ENCODE measurements at regions not wholly inside any gene's neighbourhood (a gene's known extent, or its start where the extent isn't known, plus 50 kb on each side); places are given as distances from the start of the nearest gene placed in this dataset.

- TF ChIP-seq, protein P1, sequence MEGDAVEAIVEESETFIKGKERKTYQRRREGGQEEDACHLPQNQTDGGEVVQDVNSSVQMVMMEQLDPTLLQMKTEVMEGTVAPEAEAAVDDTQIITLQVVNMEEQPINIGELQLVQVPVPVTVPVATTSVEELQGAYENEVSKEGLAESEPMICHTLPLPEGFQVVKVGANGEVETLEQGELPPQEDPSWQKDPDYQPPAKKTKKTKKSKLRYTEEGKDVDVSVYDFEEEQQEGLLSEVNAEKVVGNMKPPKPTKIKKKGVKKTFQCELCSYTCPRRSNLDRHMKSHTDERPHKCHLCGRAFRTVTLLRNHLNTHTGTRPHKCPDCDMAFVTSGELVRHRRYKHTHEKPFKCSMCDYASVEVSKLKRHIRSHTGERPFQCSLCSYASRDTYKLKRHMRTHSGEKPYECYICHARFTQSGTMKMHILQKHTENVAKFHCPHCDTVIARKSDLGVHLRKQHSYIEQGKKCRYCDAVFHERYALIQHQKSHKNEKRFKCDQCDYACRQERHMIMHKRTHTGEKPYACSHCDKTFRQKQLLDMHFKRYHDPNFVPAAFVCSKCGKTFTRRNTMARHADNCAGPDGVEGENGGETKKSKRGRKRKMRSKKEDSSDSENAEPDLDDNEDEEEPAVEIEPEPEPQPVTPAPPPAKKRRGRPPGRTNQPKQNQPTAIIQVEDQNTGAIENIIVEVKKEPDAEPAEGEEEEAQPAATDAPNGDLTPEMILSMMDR (IDR thresholded peaks at IDR 0.05; ENCODE audit: low read depth, low read length, missing input control), result no peak
- TF ChIP-seq SP1 (IDR thresholded peaks at IDR 0.05) (no peak), MAX (IDR thresholded peaks at IDR 0.05) (no peak), TAF1 (conservative IDR thresholded peaks at IDR 0.05) (no peak), NR2F2 (IDR thresholded peaks at IDR 0.05) (no peak), RAD21 (IDR thresholded peaks at IDR 0.05) (no peak), YY1 (IDR thresholded peaks at IDR 0.05) (no peak), EGR1 (IDR thresholded peaks at IDR 0.05; ENCODE audit: low read depth in 2 of 2) (no peak), JUND (IDR thresholded peaks at IDR 0.05) (no peak)
- TF ChIP-seq, protein P2, sequence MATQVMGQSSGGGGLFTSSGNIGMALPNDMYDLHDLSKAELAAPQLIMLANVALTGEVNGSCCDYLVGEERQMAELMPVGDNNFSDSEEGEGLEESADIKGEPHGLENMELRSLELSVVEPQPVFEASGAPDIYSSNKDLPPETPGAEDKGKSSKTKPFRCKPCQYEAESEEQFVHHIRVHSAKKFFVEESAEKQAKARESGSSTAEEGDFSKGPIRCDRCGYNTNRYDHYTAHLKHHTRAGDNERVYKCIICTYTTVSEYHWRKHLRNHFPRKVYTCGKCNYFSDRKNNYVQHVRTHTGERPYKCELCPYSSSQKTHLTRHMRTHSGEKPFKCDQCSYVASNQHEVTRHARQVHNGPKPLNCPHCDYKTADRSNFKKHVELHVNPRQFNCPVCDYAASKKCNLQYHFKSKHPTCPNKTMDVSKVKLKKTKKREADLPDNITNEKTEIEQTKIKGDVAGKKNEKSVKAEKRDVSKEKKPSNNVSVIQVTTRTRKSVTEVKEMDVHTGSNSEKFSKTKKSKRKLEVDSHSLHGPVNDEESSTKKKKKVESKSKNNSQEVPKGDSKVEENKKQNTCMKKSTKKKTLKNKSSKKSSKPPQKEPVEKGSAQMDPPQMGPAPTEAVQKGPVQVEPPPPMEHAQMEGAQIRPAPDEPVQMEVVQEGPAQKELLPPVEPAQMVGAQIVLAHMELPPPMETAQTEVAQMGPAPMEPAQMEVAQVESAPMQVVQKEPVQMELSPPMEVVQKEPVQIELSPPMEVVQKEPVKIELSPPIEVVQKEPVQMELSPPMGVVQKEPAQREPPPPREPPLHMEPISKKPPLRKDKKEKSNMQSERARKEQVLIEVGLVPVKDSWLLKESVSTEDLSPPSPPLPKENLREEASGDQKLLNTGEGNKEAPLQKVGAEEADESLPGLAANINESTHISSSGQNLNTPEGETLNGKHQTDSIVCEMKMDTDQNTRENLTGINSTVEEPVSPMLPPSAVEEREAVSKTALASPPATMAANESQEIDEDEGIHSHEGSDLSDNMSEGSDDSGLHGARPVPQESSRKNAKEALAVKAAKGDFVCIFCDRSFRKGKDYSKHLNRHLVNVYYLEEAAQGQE (IDR thresholded peaks at IDR 0.05), result no peak
- TF ChIP-seq, protein P3, sequence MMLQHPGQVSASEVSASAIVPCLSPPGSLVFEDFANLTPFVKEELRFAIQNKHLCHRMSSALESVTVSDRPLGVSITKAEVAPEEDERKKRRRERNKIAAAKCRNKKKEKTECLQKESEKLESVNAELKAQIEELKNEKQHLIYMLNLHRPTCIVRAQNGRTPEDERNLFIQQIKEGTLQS (IDR thresholded peaks at IDR 0.05), result no peak
- TF ChIP-seq, protein P4, sequence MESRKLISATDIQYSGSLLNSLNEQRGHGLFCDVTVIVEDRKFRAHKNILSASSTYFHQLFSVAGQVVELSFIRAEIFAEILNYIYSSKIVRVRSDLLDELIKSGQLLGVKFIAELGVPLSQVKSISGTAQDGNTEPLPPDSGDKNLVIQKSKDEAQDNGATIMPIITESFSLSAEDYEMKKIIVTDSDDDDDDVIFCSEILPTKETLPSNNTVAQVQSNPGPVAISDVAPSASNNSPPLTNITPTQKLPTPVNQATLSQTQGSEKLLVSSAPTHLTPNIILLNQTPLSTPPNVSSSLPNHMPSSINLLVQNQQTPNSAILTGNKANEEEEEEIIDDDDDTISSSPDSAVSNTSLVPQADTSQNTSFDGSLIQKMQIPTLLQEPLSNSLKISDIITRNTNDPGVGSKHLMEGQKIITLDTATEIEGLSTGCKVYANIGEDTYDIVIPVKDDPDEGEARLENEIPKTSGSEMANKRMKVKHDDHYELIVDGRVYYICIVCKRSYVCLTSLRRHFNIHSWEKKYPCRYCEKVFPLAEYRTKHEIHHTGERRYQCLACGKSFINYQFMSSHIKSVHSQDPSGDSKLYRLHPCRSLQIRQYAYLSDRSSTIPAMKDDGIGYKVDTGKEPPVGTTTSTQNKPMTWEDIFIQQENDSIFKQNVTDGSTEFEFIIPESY (IDR thresholded peaks at IDR 0.05), result no peak
Observed at GRCh38 chr6:91730710-91731109, 1143.8 kb upstream of the MAP3K7 start.

Measured in liver (tissue), 3 donors.